Effector memory CD8-positive, alpha-beta T cell (primary cell): ENCODE measurements at regions not wholly inside any gene's neighbourhood (a gene's known extent, or its start where the extent isn't known, plus 50 kb on each side); places are given as distances from the start of the nearest gene placed in this dataset.
A peak's percentile ranks its signal among the peaks of the same experiment; 100 is the strongest.

Experiments
- ATAC-seq: fragments of 150-1000 bp; cut with Tn5 transposase; replicated peaks from 2 replicates; pipeline ENCODE4 v1.10.0; 2021; ENCODE audit warnings: mild to moderate bottlenecking, moderate library complexity
- DNase-seq, 3 experiments: peaks; one replicate each; pipeline ENCODE4 v3.0.0; 2021
- H3K27ac Mint-ChIP-seq, 2 donors: one replicate each; pipeline ENCODE4 v1.8.0; 2022; ENCODE audit warnings: mild to moderate bottlenecking in 2 of 2, mixed read lengths in 2 of 2, moderate library complexity in 2 of 2
- H3K27me3 Mint-ChIP-seq, 2 donors: one replicate each; pipeline ENCODE4 v1.8.0; 2022; ENCODE audit warnings: mixed read lengths in 2 of 2
- H3K36me3 Mint-ChIP-seq: one replicate; pipeline ENCODE4 v1.8.0; 2022; ENCODE audit warnings: mild to moderate bottlenecking, moderate library complexity, mixed read lengths; ENCODE audit not compliant: insufficient read depth
- H3K4me1 Mint-ChIP-seq, 2 donors: one replicate each; pipeline ENCODE4 v1.8.0; 2022; ENCODE audit warnings: low read depth in 2 of 2, mixed read lengths in 2 of 2
- H3K4me3 Mint-ChIP-seq, 2 donors: one replicate each; pipeline ENCODE4 v1.8.0; 2022; ENCODE audit warnings: mild to moderate bottlenecking in 2 of 2, mixed read lengths in 2 of 2, moderate library complexity in 2 of 2
- H3K9me3 Mint-ChIP-seq, 2 donors: one replicate each; pipeline ENCODE4 v1.8.0; 2022; ENCODE audit warnings: mixed read lengths in 2 of 2

GRCh38 chr3:193897731-193898180, 238.2 kb upstream of the HES1 start:
- ATAC-seq, result no peak
- no peak for DNase-seq
- H3K4me1 Mint-ChIP-seq, result no peaks in the 10 kb centered on the region
- H3K27me3 Mint-ChIP-seq, result peaks cover 0 to 32% of the 10 kb centered on the region in 2 donors
- H3K27ac Mint-ChIP-seq, result no peak overlapping the region
- no peaks in the 10 kb centered on the region for H3K9me3 Mint-ChIP-seq
- H3K4me3 Mint-ChIP-seq, result no peak overlapping the region
- peaks cover 3% of the 10 kb centered on the region for H3K36me3 Mint-ChIP-seq

- no peaks in the 10 kb centered on the region for H3K4me1 Mint-ChIP-seq
- no peak overlapping the region for H3K27ac Mint-ChIP-seq
- peaks cover 0 to 43% of the 10 kb centered on the region in 2 donors for H3K27me3 Mint-ChIP-seq
- H3K9me3 Mint-ChIP-seq, result no peaks in the 10 kb centered on the region
- ATAC-seq (no peak), DNase-seq (no peak)
- no peak overlapping the region for H3K4me3 Mint-ChIP-seq
- H3K36me3 Mint-ChIP-seq, result peaks cover 3% of the 10 kb centered on the region
Measured at GRCh38 chr3:193899001-193899400, 236.9 kb upstream of the HES1 start.

GRCh38 chr3:193901007-193901406, 234.9 kb upstream of the HES1 start:
- H3K4me3 Mint-ChIP-seq, result no peak overlapping the region
- no peak overlapping the region for H3K27ac Mint-ChIP-seq
- no peak for ATAC-seq
- no peak for DNase-seq
- H3K27me3 Mint-ChIP-seq, result peaks cover 0 to 48% of the 10 kb centered on the region in 2 donors
- no peaks in the 10 kb centered on the region for H3K9me3 Mint-ChIP-seq
- peaks cover 5% of the 10 kb centered on the region for H3K36me3 Mint-ChIP-seq
- H3K4me1 Mint-ChIP-seq, result no peaks in the 10 kb centered on the region

- H3K9me3 Mint-ChIP-seq, result no peaks in the 10 kb centered on the region
- H3K4me1 Mint-ChIP-seq, result no peaks in the 10 kb centered on the region
Measured at GRCh38 chr3:193902607-193903511, 233.1 kb upstream of the HES1 start.

GRCh38 chr3:193903512-193903817, 232.5 kb upstream of the HES1 start:
- peaks cover 0 to 52% of the 10 kb centered on the region in 2 donors for H3K27me3 Mint-ChIP-seq
- H3K36me3 Mint-ChIP-seq, result peaks cover 3% of the 10 kb centered on the region
- ATAC-seq (no peak), DNase-seq (no peak)
- no peak overlapping the region for H3K27ac Mint-ChIP-seq
- no peak overlapping the region for H3K4me3 Mint-ChIP-seq
- no peaks in the 10 kb centered on the region for H3K4me1 Mint-ChIP-seq
- H3K9me3 Mint-ChIP-seq, result no peaks in the 10 kb centered on the region

More at GRCh38 chr3:193902607-193903511, 233.1 kb upstream of the HES1 start:
- peaks cover 0 to 52% of the 10 kb centered on the region in 2 donors for H3K27me3 Mint-ChIP-seq
- DNase-seq (no peak), ATAC-seq (no peak)
- no peak overlapping the region for H3K4me3 Mint-ChIP-seq
- no peak overlapping the region for H3K27ac Mint-ChIP-seq
- peaks cover 3% of the 10 kb centered on the region for H3K36me3 Mint-ChIP-seq

DNA sequence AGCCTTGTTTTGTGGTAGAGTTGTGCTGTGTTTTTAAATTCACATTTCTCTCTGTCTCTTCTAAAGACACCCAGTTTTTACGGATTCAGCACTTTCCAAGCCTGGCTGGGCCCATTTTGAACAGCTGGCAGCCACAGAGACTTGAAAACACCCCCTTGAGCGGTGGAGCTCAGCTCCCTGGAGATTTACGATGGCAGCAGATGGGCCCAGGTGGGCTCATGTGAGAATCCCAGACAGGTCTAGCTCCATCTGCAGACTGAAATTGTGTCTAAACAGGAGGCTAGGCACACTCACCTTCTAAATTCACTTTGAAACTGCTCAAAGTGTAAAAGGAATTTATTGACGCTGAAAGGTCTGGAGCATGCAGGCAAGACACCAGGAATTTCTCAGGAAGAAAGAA, 232.0 kb upstream of the HES1 start:
- no peak for DNase-seq
- H3K36me3 Mint-ChIP-seq, result peaks cover 3% of the 10 kb centered on the region
- no peak overlapping the region for H3K27ac Mint-ChIP-seq
- peaks cover 0 to under 1% of the 10 kb centered on the region in 2 donors for H3K4me1 Mint-ChIP-seq
- ATAC-seq, result no peak
- peaks cover 0 to 56% of the 10 kb centered on the region in 2 donors for H3K27me3 Mint-ChIP-seq
- no peaks in the 10 kb centered on the region for H3K9me3 Mint-ChIP-seq
- no peak overlapping the region for H3K4me3 Mint-ChIP-seq

DNA sequence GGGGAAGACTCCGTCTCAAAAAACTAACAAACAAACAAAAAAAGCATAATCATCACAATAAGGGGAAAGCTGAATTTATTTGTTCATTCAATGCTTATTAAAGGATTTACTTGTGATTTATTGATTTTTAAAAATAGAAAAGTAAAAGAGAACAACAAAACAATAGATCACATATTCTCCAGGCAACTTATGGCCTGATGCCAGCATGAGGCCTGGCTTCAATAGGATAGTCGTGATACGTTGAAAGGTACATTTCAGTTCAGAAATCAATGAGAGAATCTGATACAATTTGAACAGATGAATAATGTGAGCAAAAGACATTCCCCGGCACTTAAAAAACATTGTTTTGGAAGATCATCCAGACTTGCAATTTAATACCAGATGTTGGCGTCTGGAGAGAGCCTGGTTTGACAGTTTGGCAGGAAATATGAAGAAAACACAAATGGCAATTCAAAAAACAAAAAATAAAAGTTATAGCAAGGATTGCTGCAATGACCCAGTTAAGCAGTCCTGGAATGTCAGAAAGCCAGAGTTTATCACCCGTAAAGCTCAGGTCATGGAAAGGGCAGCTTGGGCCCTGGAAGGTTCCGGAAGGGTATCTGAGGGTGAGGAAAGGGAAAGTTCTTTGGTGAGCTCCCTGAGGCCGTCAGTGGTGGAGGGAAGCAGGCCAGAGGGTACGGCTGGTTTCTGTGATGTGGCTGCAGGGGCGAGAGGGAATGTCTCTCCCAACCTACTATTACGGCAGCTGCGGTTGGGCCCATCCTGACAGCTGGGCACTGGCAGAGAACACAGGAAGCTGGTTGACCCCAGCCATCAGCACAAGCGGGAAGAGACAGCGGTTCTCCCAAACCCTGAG, 230.2 kb upstream of the HES1 start:
- DNase-seq (no peak), ATAC-seq (no peak)
- H3K4me1 Mint-ChIP-seq, result peaks cover 2 to 5% of the 10 kb centered on the region in 2 donors
- peaks cover 3% of the 10 kb centered on the region for H3K36me3 Mint-ChIP-seq
- H3K4me3 Mint-ChIP-seq, result no peak overlapping the region
- H3K27me3 Mint-ChIP-seq, result peaks cover 0 to 52% of the 10 kb centered on the region in 2 donors
- no peak overlapping the region for H3K27ac Mint-ChIP-seq
- H3K9me3 Mint-ChIP-seq, result no peaks in the 10 kb centered on the region

DNA sequence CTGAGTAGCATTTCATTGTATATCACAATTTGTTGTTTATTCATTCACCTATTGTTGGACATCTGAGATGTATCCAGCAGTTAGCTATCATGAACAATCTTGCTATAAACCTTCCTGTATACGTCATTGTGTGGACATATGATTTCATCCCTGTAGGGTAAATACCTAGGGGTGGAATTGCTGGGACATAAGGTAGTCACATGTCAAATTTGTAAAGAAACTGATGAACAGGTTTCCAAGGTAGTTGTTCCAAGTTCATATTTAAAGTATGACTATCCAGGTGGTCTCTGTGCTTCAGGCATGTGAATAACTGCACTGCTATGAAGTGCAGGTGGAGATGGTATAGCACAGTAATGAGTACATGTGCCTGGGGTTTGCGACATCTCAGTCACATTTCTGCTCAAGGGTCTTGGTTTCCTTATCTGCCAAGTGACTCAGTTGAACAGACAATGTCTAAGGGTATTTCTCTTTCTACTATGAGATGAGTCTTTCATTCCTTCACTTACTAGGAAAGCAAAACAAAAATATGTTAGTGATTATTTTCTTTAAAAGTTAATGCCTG, 229.0 kb upstream of the HES1 start:
- Mint-ChIP-seq H3K9me3 (no peaks in the 10 kb centered on the region), H3K4me1 (peaks cover 2 to 13% of the 10 kb centered on the region in 2 donors), H3K27ac (no peak overlapping the region), H3K4me3 (no peak overlapping the region), H3K36me3 (peaks cover 3% of the 10 kb centered on the region), H3K27me3 (peaks cover 0 to 49% of the 10 kb centered on the region in 2 donors)
- no peak for ATAC-seq
- no peak for DNase-seq

- Mint-ChIP-seq H3K9me3 (no peaks in the 10 kb centered on the region), H3K27ac (no peak overlapping the region), H3K27me3 (peaks cover 0 to 40% of the 10 kb centered on the region in 2 donors), H3K4me1 (peaks cover 2 to 20% of the 10 kb centered on the region in 2 donors), H3K36me3 (peaks cover 3% of the 10 kb centered on the region), H3K4me3 (no peak overlapping the region)
- no peak for DNase-seq
- ATAC-seq, result no peak
Measured at GRCh38 chr3:193908181-193908744, 227.7 kb upstream of the HES1 start.

GRCh38 chr3:193909387-193909786, 226.6 kb upstream of the HES1 start:
- no peak overlapping the region for H3K4me3 Mint-ChIP-seq
- no peak for ATAC-seq
- H3K9me3 Mint-ChIP-seq, result no peaks in the 10 kb centered on the region
- peaks cover 0 to 31% of the 10 kb centered on the region in 2 donors for H3K27me3 Mint-ChIP-seq
- no peak for DNase-seq
- H3K36me3 Mint-ChIP-seq, result peaks cover 3% of the 10 kb centered on the region
- H3K27ac Mint-ChIP-seq, result peak overlapping the region; percentile 17 to 97
- peaks cover 2 to 20% of the 10 kb centered on the region in 2 donors for H3K4me1 Mint-ChIP-seq

DNA sequence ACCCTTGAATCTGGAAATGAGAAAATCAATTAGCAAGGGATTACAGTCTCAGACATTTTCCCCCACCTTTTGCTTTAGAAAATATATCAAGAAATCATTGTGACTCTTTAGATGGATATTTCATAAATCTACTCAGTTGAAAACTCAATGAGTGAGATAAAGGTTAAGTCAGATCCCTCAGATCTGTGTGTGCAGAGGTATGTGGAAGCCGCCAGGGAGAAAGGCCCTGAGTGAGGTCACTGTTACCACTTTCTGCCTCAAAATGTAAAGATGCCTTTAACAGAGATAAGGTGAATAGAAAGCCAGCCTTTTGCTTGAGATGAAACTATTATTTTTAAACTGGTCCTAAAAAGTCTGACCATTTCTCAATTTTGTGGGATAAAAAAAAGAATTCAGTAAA, 225.6 kb upstream of the HES1 start:
- H3K36me3 Mint-ChIP-seq, result peaks cover 3% of the 10 kb centered on the region
- peak overlapping the region in 1 of 2 donors; percentile 97 for H3K27ac Mint-ChIP-seq
- peaks cover 2 to 20% of the 10 kb centered on the region in 2 donors for H3K4me1 Mint-ChIP-seq
- no peak for ATAC-seq
- no peak for DNase-seq
- no peak overlapping the region for H3K4me3 Mint-ChIP-seq
- H3K9me3 Mint-ChIP-seq, result no peaks in the 10 kb centered on the region
- peaks cover 0 to 25% of the 10 kb centered on the region in 2 donors for H3K27me3 Mint-ChIP-seq

DNA sequence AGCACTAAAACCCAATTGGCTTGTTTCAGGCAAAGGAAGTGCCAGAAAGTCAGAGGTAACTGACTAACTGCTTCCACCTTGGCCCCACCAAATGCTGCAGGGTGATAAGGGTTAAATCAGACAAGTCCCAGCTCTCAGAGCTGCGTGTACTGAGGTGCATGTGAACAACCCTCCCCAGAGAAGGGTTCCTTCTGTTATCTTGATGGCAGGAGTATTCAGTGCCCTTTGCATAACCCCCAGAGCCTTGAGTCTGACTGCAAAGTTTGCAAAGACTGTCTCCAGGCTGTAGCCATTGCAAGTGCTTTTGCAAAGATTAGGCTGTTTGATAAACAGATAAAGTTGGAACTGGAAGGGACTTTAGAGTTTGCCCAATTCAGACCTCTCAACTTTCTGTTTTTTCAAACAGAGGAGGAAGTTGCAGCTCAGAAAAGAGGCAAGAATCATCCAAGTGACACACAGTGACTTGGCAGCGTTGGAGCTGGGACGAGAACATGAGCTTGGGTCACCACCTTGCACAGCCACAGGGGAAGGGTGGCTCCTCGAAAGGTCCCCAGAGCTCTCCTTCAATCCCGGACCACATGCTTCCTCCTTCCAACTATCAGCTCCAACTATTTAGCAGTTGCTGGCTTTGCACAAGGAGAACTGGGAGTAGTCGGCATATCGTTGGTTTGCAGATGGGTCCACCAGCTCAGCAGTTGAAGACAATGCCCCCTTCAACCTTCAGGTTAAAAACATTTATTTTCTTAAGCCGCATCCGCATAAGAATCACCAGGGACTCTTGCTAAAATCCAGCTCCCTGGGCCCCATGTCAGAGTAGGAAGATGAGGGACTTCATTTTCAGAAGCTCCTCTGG, 224.8 kb upstream of the HES1 start:
- H3K4me3 Mint-ChIP-seq, result peak overlapping the region in 1 of 2 donors; percentile 58

More for the DNA sequence above, 224.8 kb upstream of the HES1 start:
- Mint-ChIP-seq H3K4me1 (peaks cover 2 to 20% of the 10 kb centered on the region in 2 donors), H3K27me3 (peaks cover 0 to 18% of the 10 kb centered on the region in 2 donors), H3K27ac (peak overlapping the region in 1 of 2 donors; percentile 97), H3K9me3 (no peaks in the 10 kb centered on the region), H3K36me3 (peaks cover under 1% of the 10 kb centered on the region)
- ATAC-seq (no peak), DNase-seq (no peak)
